GM21619 (cell line): ENCODE measurements at regions not wholly inside any gene's neighbourhood (a gene's known extent, or its start where the extent isn't known, plus 50 kb on each side); places are given as distances from the start of the nearest gene placed in this dataset.
"Not testable (repeated sequence)": the region's sequence is repeated elsewhere in the genome, so short reads cannot be mapped to it uniquely, and the experiment has no call there.

Experiments used
- ATAC-seq: cut with Tn5 transposase; IDR thresholded peaks from one replicate; pipeline ENCODE4 v1.9.1; 2021; ENCODE audit not compliant: unreplicated experiment

- ATAC-seq, result no peak
Observed at GRCh38 chr15:95121191-95121590, 889.8 kb downstream of the MCTP2 start.

GRCh38 chr15:95125803-95126202, 894.4 kb downstream of the MCTP2 start:
- no peak for ATAC-seq

GRCh38 chr15:95127356-95127755, 896.0 kb downstream of the MCTP2 start:
- no peak for ATAC-seq

GRCh38 chr15:95129574-95129973, 898.2 kb downstream of the MCTP2 start:
- no peak for ATAC-seq

GRCh38 chr15:95131131-95131556, 899.8 kb downstream of the MCTP2 start:
- ATAC-seq, result no peak

GRCh38 chr15:95132774-95133173, 901.4 kb downstream of the MCTP2 start:
- ATAC-seq, result no peak

GRCh38 chr15:95134431-95135110, 903.2 kb downstream of the MCTP2 start:
- no peak for ATAC-seq

- no peak for ATAC-seq
Observed at GRCh38 chr15:95138604-95139270, 907.4 kb downstream of the MCTP2 start.

- ATAC-seq, result no peak
Observed at GRCh38 chr15:95141486-95141885, 910.1 kb downstream of the MCTP2 start.

- no peak for ATAC-seq
Observed at GRCh38 chr15:95142531-95142930, 911.2 kb downstream of the MCTP2 start.

GRCh38 chr15:95146481-95146880, 915.1 kb downstream of the MCTP2 start:
- ATAC-seq, result no peak

- no peak for ATAC-seq
Observed at GRCh38 chr15:95148183-95148582, 916.8 kb downstream of the MCTP2 start.

- ATAC-seq, result no peak
Observed at GRCh38 chr15:95149036-95149435, 917.7 kb downstream of the MCTP2 start.

GRCh38 chr15:95149771-95150170, 918.4 kb downstream of the MCTP2 start:
- no peak for ATAC-seq

GRCh38 chr15:95150466-95150865, 919.1 kb downstream of the MCTP2 start:
- ATAC-seq, result no peak

GRCh38 chr15:95152741-95153140, 921.4 kb downstream of the MCTP2 start:
- ATAC-seq, result no peak

- ATAC-seq, result not testable (repeated sequence)
Observed at GRCh38 chr15:95153201-95153600, 921.8 kb downstream of the MCTP2 start.

GRCh38 chr15:95160316-95160715, 929.0 kb downstream of the MCTP2 start:
- ATAC-seq, result no peak

- no peak for ATAC-seq
Observed at GRCh38 chr15:95162069-95162468, 930.7 kb downstream of the MCTP2 start.

GRCh38 chr15:95162531-95162930, 931.2 kb downstream of the MCTP2 start:
- no peak for ATAC-seq

GRCh38 chr15:95162967-95163531, 931.7 kb downstream of the MCTP2 start:
- ATAC-seq, result no peak

GRCh38 chr15:95168152-95168551, 936.8 kb downstream of the MCTP2 start:
- no peak for ATAC-seq
